ENCODE measurements at regions not wholly inside any gene's neighbourhood (a gene's known extent, or its start where the extent isn't known, plus 50 kb on each side); places are given as distances from the start of the nearest gene placed in this dataset.

DNA sequence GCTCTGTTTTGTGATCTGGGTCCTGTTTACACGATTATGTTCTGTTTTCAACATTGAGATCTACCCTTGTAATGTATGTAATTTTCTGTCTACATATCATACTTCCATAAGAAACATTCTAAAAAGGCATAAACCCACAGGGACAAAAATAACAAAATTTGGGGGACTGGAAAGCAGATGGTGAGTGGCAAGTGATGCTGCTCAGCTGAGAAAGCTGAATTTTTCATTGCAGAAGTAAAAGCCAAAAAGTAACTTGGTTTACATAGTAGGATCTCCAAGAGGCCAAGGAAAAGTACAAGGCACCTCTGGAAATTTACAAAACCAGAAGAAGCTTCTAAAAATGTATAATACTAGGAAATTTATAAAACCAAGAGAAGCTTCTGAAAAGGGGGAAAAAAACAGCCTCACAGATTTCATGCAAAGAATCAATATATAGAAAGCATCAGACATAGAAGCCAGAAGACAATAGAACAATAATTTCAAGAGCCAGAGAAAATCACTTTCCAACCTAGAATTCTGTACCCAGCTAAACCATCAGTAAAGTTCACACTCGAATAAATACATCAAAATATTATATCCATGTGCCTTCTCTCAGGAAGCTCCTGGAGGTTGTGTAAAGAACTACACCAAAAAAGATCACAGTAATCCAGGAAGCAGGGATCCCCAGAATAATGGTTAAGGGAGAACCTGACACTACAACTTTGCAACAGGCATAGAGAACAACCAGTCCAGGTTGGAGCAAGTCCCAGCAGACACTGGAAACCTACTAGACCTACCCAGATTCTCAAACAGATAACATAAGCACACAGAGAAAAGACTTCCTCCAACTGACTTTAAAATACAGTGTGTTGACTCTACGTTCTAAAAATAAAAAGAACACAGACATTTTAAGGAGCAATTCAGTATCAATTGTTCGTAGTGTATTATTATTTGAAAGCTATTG lies 401.7 kb upstream of the HS6ST1 start:
- no peak for DNase-seq (ENCODE audit: low read depth, low spot score)

GRCh38 chr2:128721096-128721495 lies 402.4 kb upstream of the HS6ST1 start:
- no peak overlapping the region for H3K4me3 ChIP-seq (ENCODE audit: low read depth, low read length)
- in situ Hi-C loops (cut with HindIII; ENCODE audit: low sequenced_read_pairs): no loop called here
- no peak for DNase-seq (ENCODE audit: low read depth, low spot score)
- no peak for TF ChIP-seq CTCF (IDR thresholded peaks at IDR 0.05; ENCODE audit: low read depth, low read length)

More for the DNA sequence above, 401.7 kb upstream of the HS6ST1 start:
- no peak for TF ChIP-seq CTCF (IDR thresholded peaks at IDR 0.05; ENCODE audit: low read depth, low read length)
- H3K4me3 ChIP-seq (ENCODE audit: low read depth, low read length): no peak overlapping the region
- in situ Hi-C loops (cut with HindIII; ENCODE audit: low sequenced_read_pairs): no loop called here

GRCh38 chr2:128722489-128722888 lies 403.8 kb upstream of the HS6ST1 start:
- in situ Hi-C loops (cut with HindIII; ENCODE audit: low sequenced_read_pairs): no loop called here
- TF ChIP-seq CTCF (IDR thresholded peaks at IDR 0.05; ENCODE audit: low read depth, low read length): no peak
- DNase-seq (ENCODE audit: low read depth, low spot score): no peak
- H3K4me3 ChIP-seq (ENCODE audit: low read depth, low read length): no peak overlapping the region

DNA sequence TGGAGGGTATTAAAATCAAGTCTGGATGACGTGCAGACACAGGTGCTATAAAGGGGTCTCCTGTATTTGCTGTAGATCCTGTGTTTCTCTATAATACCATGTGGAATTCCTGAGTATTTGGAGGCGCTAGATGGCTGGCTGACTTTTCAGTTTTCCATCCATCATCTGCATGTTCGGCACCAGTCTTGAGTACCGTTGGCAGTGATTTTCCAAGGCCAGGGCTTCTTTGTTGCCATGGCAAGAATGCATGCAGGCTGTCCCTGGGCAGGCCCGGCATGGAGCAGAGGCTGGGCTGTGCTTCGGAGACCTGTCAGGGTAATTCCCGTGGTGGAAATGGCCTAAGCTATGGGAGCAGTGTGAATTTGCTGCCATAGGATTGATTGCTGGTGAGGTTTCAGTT lies 405.9 kb upstream of the HS6ST1 start:
- DNase-seq (ENCODE audit: low read depth, low spot score): no peak
- TF ChIP-seq CTCF (IDR thresholded peaks at IDR 0.05; ENCODE audit: low read depth, low read length): no peak
- in situ Hi-C loops (cut with HindIII; ENCODE audit: low sequenced_read_pairs): no loop called here
- no peak overlapping the region for H3K4me3 ChIP-seq (ENCODE audit: low read depth, low read length)

GRCh38 chr2:128724972-128725371 lies 406.3 kb upstream of the HS6ST1 start:
- H3K4me3 ChIP-seq (ENCODE audit: low read depth, low read length): no peak overlapping the region
- no peak for TF ChIP-seq CTCF (IDR thresholded peaks at IDR 0.05; ENCODE audit: low read depth, low read length)
- no peak for DNase-seq (ENCODE audit: low read depth, low spot score)
- in situ Hi-C loops (cut with HindIII; ENCODE audit: low sequenced_read_pairs): no loop called here

GRCh38 chr2:128726236-128726635 lies 407.6 kb upstream of the HS6ST1 start:
- no peak for TF ChIP-seq CTCF (IDR thresholded peaks at IDR 0.05; ENCODE audit: low read depth, low read length)
- no peak overlapping the region for H3K4me3 ChIP-seq (ENCODE audit: low read depth, low read length)
- in situ Hi-C loops (cut with HindIII; ENCODE audit: low sequenced_read_pairs): no loop called here
- DNase-seq (ENCODE audit: low read depth, low spot score): no peak
